GM12891 (cell line): ENCODE measurements at regions not wholly inside any gene's neighbourhood (a gene's known extent, or its start where the extent isn't known, plus 50 kb on each side); places are given as distances from the start of the nearest gene placed in this dataset.

Source experiments
- PAX5 ChIP-seq: IDR thresholded peaks from 2 replicates; pipeline ENCODE4 v1.6.1; 2011; ENCODE audit warnings: low read length, moderate library complexity, mild to moderate bottlenecking; ENCODE audit not compliant: insufficient read depth, severe bottlenecking
- POLR2A ChIP-seq: IDR thresholded peaks from 2 replicates; pipeline ENCODE4 v1.6.1; 2011; ENCODE audit warnings: low read depth, low read length, control low read depth
- POLR2AphosphoS5 ChIP-seq: IDR thresholded peaks from 2 replicates; pipeline ENCODE4 v1.6.1; 2011; ENCODE audit warnings: low read depth, low read length, control low read depth
- POU2F2 ChIP-seq: IDR thresholded peaks from 2 replicates; pipeline ENCODE4 v1.6.1; 2011; ENCODE audit warnings: low read depth, mild to moderate bottlenecking, control low read depth, low read length, moderate library complexity
- SPI1 ChIP-seq: IDR thresholded peaks from 2 replicates; pipeline ENCODE4 v1.6.1; 2011; ENCODE audit warnings: low read depth, low read length, control low read depth
- TAF1 ChIP-seq: IDR thresholded peaks from 2 replicates; pipeline ENCODE4 v1.6.1; 2011; ENCODE audit warnings: low read depth, low read length, control low read depth

GRCh38 chr5:25025831-25026230, 381.1 kb upstream of the CDH10 start:
- no peak for TF ChIP-seq POLR2A
- no peak for TF ChIP-seq POLR2AphosphoS5
- TF ChIP-seq POU2F2, result no peak
- TF ChIP-seq TAF1, result no peak
- no peak for TF ChIP-seq PAX5
- TF ChIP-seq SPI1, result no peak
